ENCODE measurements at regions not wholly inside any gene's neighbourhood (a gene's known extent, or its start where the extent isn't known, plus 50 kb on each side); places are given as distances from the start of the nearest gene placed in this dataset.

DNA sequence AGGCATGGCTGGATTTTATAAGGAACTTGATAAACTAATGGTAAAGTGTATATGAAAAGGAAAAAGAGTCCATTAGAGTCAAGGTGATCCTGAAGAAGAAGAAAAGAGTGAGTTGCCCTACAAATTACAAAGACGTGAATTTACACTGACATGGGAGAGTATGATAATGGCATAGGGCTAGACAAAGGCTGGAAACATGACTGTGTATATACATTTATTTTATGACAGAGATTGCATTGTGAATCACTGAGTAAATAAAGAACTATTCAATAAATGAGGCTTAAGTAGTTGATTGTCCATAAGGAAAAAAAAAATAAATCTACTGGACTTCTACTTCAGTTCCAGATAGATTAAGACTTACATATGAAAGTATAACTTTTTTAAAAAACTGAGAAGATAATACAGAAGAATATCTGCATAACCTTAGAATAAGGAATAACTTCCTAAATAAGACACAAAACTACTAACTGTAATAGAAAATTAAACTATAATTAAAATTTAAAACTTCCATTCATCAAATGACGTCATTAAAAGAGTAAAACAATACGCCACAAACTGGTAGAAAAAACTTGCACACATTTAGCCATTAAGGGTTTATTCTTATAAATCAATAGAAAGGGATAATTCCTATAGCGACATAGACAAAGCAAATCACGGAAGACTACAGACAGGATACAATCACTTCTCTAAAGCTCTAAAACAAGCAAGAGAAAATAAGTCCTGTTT, 278.5 kb downstream of the NOVA1 start:
- no peak for DNase-seq

DNA sequence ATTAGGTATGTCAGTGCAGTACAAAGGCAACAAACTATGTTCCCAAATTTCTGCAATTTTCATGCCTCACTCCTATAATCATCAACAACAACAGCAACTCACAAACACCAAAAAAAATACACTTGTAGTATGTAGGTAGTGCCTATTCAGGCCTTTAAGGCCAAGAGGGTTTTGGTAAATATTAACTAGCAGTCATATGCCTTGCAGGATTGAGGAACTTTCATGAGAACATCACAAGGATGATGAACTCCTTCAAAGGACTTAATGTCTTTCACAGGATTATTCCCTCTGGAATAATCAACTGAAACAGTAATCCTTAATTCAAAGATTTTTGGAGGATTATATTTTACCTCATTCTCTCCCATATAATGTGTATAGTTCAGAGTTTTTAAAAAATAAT, 293.8 kb downstream of the NOVA1 start:
- no peak for DNase-seq

DNA sequence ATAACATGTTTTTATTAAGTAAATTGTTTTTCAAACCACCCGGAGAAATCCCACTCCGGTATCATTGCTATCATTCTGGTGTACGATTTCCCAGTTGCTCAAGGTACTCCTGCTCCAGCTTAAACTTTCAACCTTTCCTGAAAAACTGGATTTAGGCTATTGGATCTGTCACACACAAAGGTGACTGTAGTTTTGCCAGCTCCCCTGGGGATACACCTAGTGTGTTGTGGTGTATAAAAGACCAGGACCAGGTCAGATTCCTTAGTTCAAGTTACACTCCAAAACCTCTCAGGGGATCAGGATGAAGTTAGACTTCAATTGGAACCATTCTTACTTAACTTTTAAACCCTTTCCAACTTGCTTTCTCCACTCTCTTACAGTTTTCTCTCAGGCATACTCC, 303.9 kb downstream of the NOVA1 start:
- DNase-seq, result no peak

- DNase-seq, result no peak
Observed at GRCh38 chr14:26289891-26290486, 307.8 kb downstream of the NOVA1 start.

- DNase-seq, result no peak
Observed at GRCh38 chr14:26286913-26287205, 311.0 kb downstream of the NOVA1 start.

DNA sequence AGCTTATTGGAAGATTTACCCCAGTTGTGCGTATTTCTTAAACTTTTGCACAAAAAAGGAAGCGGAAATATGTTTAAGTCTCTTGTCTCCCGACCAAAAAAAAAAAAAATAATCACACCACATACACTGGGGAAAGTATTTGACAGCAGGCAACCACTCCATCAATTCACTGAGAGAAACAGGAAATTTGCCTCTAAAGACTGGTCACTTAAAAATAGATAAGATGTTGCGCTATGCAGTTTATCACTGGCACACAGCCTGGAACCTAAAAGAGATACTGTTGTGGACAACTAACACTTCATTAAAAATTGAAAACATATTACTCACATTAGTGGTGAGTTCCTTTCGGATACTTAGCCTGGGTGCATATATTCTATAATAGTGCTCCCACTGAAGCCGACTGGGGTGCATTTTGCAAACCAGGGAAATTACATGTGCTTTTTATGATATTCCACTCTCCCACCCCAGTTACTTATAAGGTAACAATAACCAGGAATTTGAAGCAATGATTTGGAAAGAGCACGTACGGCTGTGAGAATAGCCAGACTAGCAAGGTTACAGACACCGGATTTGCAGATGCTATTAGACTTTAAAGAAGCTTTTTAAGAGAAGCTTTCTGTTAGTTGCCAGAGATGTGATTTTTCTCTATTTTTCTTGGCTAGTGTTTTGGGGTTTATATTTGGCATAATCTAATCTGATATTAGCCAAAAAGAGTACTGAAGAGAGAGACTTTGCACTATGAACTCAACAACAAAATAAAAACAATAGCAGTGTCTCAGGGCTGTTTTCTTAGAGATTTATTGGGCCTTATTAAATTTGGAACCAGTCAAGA, 311.5 kb downstream of the NOVA1 start:
- DNase-seq, result no peak

DNA sequence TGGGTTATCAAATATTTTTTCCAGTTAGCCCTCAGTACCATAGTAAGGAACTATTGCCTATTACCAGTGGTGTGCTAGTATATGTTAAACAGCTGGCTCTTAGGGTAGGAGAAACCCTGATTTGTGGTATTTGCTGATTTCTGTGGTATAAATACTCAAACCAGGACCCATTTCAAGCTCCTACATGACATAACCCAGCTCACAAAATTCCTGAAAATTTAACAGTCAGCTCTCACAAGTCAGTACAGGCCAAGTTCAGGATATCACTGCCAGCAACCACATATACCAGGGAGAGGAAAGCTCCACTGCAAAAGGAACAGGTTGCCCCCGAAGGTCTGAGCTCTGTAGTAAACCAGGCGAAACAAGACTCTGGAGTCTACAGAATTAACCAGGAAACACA, 315.3 kb downstream of the NOVA1 start:
- DNase-seq, result no peak

- peak in 16 of 56 donors; percentile 0 to 25 (median 7) for DNase-seq
Observed at GRCh38 chr14:26282011-26282410, 315.8 kb downstream of the NOVA1 start.

DNA sequence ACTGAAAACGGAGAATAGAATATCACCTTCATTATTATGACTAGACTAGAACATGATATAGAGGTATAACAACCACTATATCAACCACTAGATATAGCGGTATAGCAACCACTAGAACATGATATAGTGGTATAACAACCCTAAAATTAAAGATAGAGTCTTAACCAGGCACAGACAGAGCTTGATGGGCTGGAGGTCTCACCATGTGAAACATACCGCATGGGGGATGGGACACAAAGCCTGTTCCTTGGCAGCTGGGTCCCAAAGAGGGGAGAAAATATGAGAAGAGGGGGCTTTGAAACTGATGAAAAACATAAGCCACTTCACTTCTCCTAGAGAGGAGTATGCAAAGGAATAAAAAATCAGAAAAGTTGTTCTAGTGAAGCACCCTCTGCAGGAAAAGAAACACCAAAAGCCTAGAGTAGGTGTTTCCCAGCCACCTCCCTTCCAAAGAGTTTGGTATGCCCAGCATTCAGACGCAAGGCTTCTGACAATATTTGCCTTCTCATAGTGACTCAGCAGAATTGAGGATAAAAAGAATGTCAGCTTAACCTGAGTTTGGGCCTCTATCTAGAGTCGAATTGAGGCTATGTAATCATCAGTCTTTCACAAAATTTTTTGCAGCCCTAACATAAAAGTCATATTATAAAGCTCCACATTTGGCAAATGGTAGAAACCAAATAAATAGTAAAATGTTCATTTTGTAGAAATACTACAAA, 316.4 kb downstream of the NOVA1 start:
- no peak for DNase-seq

- DNase-seq, result peak in 3 of 56 donors; percentile 0 to 17 (median 2)
Observed at GRCh38 chr14:26276757-26277156, 321.1 kb downstream of the NOVA1 start.

DNA sequence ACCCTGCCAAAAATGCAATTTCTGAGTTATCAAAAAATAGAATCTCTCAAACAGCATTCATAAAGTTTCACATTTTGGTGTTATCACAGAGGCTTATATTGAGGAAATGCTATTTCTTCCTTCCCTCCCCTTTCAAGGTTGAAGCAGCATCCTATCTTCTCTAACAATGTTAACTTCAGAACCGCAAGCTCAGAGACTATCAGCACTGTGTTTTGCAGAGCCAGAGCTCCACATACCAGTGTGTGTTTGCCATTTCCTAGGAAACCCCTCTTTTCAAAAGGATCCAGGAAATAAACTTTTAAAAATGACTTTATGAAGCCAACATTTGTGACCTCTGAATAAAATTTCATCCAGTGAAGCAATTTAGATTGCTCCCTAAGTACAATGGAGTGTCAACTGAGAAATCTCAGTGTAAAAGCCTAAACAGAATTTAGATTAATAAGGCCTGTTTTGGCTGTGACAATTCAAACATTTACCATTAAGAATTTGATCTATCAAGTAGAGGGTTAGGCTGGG, 332.6 kb downstream of the NOVA1 start:
- DNase-seq, result no peak

DNA sequence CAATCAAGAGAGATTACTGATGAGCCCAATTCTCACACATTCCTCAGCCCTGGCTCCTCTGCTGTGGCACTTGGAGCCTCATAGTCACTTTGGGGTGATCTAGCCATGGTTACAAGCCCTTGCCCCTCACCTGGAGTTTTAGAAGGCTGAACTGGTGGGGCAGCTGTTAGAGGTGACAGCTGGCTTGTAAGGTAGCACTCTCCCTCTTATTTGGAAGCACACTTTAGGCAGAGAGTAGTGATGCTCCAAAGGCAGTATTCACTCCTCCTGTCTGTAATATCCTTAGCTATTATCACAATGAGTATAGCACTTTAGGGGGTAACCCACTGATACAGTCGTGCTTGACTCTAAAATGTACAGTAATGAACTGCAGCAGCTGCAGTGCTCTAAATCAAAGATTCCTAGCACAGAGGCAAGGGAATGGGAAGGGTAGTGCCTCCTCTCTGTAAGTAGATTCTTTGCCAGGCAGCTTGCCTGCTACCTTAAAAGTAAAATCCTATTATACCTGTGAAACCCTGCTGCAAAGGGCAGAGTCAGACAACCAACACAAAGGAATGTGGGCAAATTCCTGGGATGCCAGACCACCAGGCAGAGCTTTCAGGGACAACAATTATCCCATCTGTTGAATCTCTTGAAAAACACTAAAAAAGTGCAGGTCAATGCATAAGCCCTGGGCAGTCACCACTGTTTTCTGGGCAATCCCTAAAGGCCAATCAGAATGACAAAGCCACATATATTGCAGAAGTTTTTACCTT, 336.3 kb downstream of the NOVA1 start:
- DNase-seq, result no peak

DNA sequence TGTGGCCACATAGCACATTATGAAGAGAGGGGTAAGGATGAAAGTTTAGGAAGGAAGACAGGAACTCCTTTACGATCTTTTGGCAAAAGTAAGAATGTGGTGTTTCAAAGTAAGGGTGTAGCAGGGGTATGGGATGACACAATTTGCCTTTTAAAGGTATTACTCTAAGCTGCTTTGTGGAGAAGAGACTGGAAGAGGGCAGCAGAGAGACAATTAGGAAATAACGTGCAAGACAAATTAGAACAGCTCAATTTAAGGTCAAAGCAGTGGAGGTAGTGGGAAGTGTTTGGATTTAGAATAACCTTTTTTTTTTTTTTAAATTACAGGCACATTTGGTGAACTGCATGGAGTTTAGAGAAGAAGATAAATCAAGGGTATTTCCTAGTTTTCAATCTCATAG, 342.6 kb downstream of the NOVA1 start:
- DNase-seq, result no peak

DNA sequence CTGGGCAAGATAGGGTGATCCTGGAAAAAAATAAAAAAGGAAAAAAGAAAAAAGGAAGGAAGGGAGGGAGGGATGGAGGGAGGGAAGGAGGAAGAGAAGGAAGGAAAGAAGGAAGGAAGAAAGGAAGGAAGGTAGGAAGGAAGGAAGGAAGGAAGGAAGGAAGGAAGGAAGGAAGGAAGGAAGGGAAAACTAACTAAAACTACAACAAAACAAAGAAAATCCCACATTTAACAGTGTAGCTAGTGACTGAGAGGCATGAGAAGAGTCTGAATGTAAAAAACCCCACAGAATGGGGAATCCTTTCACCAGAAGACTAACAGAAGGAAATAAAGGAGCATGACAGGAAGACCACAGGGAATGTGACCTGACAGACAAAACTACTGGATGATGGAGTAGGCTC, 345.7 kb downstream of the NOVA1 start:
- DNase-seq, result no peak

- no peak for DNase-seq
Observed at GRCh38 chr14:26233118-26233517, 364.7 kb downstream of the NOVA1 start.

GRCh38 chr14:26218861-26219260, 379.0 kb downstream of the NOVA1 start:
- no peak for DNase-seq

DNA sequence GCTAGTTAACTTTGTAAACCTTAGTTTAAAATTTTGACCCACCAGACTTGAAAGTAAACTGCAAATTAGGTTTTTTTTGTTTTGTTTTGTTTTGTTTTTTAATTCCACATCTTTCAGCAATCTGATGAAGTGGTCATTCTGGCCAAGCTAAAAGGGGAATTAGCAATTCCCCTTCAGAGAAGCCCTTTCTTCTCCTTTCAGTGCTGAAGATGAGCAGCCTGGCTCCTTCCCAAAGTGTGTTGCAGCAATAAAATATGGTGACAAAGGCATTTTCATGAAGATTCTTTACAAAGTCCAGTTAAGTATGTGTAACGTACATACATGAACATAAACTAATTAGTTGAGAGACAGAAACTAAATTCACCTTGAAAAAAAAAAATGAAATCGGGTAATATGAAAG, 380.1 kb downstream of the NOVA1 start:
- DNase-seq, result peak in 2 of 56 donors; percentile 1 to 9

GRCh38 chr14:26216786-26217185, 381.0 kb downstream of the NOVA1 start:
- no peak for DNase-seq

GRCh38 chr14:26213846-26214575, 383.8 kb downstream of the NOVA1 start:
- no peak for DNase-seq

GRCh38 chr14:26209699-26210098, 388.1 kb downstream of the NOVA1 start:
- DNase-seq, result no peak

All from amygdala (tissue), 56 donors.